ENCODE measurements at regions not wholly inside any gene's neighbourhood (a gene's known extent, or its start where the extent isn't known, plus 50 kb on each side); places are given as distances from the start of the nearest gene placed in this dataset.

GRCh38 chr3:109806929-109807328, 469.6 kb upstream of the DPPA4 start:
- TF ChIP-seq CTCF (IDR thresholded peaks at IDR 0.05 in 2 of 3, conservative IDR thresholded peaks at IDR 0.05 in 1 of 3; ENCODE audit: control insufficient read depth in 2 of 3, extremely low read depth in 1 of 3, insufficient read depth in 1 of 3, low read depth in 3 of 3, low read length in 3 of 3) = no peak
- no peak for TF ChIP-seq PKNOX1 (IDR thresholded peaks at IDR 0.05)
- no peak for TF ChIP-seq ZNF687 (IDR thresholded peaks at IDR 0.05)
- TF ChIP-seq CBFB (IDR thresholded peaks at IDR 0.05; ENCODE audit: low read depth) = no peak
- TF ChIP-seq RCOR1 (conservative IDR thresholded peaks at IDR 0.05; ENCODE audit: low read depth, low read length) = no peak
- no peak for TF ChIP-seq MAX (IDR thresholded peaks at IDR 0.05; ENCODE audit: low read depth, low read length)
- TF ChIP-seq EP300 (IDR thresholded peaks at IDR 0.05; ENCODE audit: borderline replicate concordance in 1 of 2, control insufficient read depth in 1 of 2, low read depth in 2 of 2, low read length in 2 of 2) = no peak
- no peak for TF ChIP-seq HDAC2 (IDR thresholded peaks at IDR 0.05)
- no peak for TF ChIP-seq EZH2 (IDR thresholded peaks at IDR 0.05; ENCODE audit: borderline replicate concordance, control insufficient read depth, low read depth, low read length)
- TF ChIP-seq MXI1 (IDR thresholded peaks at IDR 0.05; ENCODE audit: low read depth, low read length) = no peak

Measured in GM12878 (cell line).